ENCODE measurements at regions not wholly inside any gene's neighbourhood (a gene's known extent, or its start where the extent isn't known, plus 50 kb on each side); places are given as distances from the start of the nearest gene placed in this dataset.
"Not testable (repeated sequence)": the region's sequence is repeated elsewhere in the genome, so short reads cannot be mapped to it uniquely, and the experiment has no call there.

GRCh38 chr3:43236008-43236407, 50.3 kb upstream of the SNRK start:
- DNase-seq (ENCODE audit: low spot score) = no peak

DNA sequence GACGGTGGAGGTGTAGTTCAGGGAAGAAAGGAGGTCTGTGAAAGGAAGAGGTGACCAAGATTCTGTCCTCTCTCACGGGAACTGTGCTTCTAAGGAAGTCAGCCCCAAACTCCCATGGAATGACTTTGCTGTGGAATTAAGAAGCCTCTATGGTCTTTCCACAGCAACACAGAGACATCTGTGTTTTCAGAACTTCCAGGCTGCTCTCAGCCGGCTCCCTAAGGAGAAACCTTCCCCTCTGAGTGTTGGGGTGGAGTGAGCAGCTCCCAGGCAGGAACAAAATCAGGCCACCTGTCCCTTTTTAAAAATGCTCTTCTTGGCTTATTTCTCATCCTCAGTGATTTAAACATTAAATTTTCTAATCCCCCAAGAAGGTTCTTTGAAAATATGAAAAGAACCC, 53.3 kb upstream of the SNRK start:
- DNase-seq (ENCODE audit: low spot score) = no peak

- DNase-seq (ENCODE audit: low spot score) = no peak
Measured at GRCh38 chr3:43231276-43232000, 54.9 kb upstream of the SNRK start.

GRCh38 chr3:43229865-43230264, 56.5 kb upstream of the SNRK start:
- not testable (repeated sequence) for DNase-seq (ENCODE audit: low spot score)

DNA sequence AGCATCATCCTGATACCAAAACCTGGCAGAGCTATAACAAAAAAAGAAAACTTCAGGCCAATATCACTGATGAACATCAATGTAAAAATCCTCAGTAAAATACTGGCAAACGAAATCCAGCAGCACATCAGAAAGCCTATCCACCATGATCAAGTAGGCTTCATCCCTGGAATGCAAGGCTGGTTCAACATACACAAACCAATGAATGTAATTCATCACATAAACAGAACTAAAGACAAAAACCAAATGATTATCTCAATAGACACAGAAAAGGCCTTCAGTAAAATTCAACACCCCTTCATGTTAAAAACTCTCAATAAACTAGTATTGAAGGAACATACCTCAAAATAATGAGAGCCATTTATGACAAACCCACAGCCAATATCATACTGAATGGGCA, 58.7 kb upstream of the SNRK start:
- not testable (repeated sequence) for DNase-seq (ENCODE audit: low spot score)

- no peak for DNase-seq (ENCODE audit: low spot score)
Measured at GRCh38 chr3:43224405-43225073, 61.8 kb upstream of the SNRK start.

DNA sequence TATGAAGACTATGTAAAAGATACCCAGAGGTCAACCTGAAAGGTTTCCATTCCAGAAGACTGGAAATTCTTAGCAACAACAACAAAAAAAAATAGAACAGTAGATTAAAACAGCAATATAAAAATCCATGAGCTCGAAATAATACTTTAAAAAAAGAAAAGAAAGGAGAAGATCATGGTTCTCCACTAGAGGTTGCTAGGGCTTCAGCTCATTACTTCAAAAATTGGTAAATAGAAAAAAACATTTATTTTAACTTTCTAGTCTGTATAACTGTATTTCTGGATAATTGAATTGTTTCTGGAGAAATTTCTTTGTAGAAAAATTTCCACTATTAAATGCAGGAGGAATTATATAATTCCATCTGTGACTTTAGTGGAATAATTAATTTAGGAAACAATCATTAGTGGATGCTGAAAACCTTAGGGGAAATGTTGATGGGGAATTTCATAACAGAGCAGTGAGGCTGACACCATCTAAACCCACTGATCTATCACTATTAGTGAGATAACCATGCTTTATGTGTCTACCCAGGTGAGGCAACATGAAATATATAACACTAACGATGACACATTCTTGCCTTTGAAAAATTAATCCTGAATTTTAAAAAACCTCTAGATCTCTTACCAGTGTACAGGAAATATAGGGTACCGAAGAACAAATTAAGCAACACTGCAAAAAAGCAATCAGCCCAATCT, 62.5 kb upstream of the SNRK start:
- no peak for DNase-seq (ENCODE audit: low spot score)

GRCh38 chr3:43222590-43222989, 63.8 kb upstream of the SNRK start:
- DNase-seq (ENCODE audit: low spot score) = no peak

- no peak for DNase-seq (ENCODE audit: low spot score)
Measured at GRCh38 chr3:43221076-43221475, 65.3 kb upstream of the SNRK start.

- no peak for DNase-seq (ENCODE audit: low spot score)
Measured at GRCh38 chr3:43219616-43220015, 66.7 kb upstream of the SNRK start.

- DNase-seq (ENCODE audit: low spot score) = no peak
Measured at GRCh38 chr3:43218921-43219320, 67.4 kb upstream of the SNRK start.

DNA sequence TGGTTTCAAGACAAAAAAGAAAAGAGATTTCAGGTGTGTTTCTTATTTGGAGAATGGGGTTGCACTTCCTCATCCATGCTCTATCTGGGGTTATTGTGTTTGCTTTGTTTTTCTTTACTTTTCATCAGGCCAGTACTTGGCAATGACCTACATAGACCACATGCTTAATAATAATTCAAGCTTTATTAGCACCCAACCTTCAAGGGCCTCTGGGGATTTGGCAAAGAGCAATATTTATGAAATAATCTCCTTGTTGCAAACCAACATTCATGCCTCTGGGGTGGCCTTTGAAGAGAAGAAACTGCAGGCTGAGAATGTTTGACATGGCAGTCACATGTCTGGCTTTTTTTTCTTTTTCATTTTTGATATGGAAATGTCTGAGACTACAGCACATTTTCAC, 68.2 kb upstream of the SNRK start:
- no peak for DNase-seq (ENCODE audit: low spot score)

- DNase-seq (ENCODE audit: low spot score) = no peak
Measured at GRCh38 chr3:43217633-43218032, 68.7 kb upstream of the SNRK start.

GRCh38 chr3:43217206-43217605, 69.1 kb upstream of the SNRK start:
- no peak for DNase-seq (ENCODE audit: low spot score)

- no peak for DNase-seq (ENCODE audit: low spot score)
Measured at GRCh38 chr3:43215663-43216275, 70.6 kb upstream of the SNRK start.

- DNase-seq (ENCODE audit: low spot score) = no peak
Measured at GRCh38 chr3:43215138-43215537, 71.2 kb upstream of the SNRK start.

DNA sequence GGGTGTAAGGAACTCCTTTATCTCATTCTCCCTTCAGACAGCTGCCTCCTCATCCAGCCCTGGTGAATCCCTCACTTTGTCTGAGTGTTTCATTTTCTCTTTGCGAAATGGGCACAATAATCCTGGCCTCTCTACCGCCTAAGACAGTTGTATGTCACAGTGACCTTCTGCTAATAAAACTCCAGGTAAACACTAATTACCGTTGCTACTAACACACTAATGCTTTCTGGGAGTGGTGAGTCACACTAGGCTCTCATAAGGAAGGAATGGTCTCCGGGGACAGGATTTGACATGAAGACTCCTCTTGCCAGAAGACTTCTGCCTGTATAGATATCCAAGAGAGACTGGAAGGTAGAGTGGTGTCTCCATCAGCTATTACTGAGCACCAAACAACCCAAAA, 71.7 kb upstream of the SNRK start:
- no peak for DNase-seq (ENCODE audit: low spot score)

DNA sequence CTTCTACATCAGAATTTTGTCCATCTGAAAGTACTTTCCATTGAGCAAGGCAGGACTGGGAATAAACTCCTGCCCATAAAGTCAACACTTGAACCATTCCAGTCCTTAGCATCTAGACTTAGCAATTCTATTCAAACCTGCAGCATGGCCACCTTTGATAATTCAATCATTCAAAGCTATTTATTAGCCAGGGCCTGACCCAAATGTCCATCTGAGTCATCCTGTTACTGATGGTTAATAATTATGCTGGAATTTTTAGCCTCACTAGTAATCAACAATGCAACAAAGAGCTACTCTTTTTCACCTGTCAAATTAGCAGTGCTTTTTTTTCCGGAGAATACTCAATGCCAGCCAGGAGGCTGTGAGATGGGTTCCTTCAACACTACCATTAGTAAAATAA, 72.7 kb upstream of the SNRK start:
- DNase-seq (ENCODE audit: low spot score) = no peak

- DNase-seq (ENCODE audit: low spot score) = no peak
Measured at GRCh38 chr3:43212914-43213611, 73.3 kb upstream of the SNRK start.

DNA sequence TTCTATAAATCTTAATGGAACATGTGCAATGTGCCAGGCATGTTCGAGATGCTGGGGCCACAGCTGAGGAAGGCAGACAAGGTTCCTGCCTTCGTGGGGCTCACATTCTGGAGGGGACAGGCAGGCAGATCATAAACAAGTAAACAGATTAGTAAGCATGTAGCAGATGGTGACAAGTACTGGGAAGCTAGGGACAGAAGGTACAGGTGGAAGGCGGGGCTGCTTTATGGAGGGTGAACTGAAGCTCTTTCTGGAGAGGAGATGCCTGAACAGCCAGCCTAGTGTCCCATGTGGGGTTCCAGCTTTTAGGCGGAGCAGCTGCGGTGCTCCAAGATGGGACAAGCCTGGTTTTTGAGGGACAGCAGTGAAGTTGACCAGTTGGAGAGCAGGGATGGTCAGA, 74.7 kb upstream of the SNRK start:
- no peak for DNase-seq (ENCODE audit: low spot score)

DNA sequence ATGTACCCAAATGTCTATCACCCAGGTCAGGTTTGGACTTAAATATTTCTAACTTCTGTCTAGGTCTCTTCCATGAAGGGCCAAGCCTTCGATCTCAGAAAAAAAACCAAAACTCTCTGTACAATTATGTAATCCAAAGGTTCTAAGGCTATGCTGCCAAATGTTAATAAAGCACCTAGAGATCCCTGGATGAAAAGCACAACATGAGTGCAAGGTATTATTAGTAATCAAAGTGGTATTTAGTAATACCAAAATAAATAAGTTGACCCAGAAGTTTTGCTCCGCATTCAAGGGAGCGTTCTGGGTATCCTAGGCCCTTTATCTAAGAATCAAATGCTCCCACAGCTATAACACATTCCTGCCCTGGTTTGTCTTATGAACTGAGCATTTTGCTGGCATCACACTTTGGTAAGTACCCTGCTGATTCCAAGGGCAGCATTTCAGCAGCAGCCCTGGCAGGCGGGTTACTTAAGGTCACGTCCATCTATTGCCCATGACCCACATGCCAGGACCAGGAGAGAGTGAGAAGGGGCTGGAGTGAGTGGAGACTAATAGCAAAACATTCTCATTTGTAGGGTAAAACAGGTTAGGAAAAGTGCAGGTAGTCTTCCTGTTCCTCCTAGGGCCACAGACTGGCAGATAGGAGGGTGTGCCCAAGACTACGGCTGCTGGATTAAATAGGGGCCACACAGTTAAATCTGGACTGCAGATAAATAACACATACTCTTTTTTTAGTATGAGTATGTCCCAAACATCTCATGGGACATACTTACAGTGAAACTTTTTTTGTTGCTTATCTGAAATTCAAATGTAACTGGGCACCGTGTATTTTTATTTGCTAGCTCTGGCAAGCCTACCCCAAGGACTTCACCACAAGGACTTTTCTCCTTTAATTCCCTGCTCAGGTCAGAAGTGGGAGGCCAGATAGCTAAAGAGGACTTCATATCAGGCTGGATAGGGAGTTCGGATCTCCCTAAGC, 76.0 kb upstream of the SNRK start:
- no peak for DNase-seq (ENCODE audit: low spot score)
